ENCODE measurements at regions not wholly inside any gene's neighbourhood (a gene's known extent, or its start where the extent isn't known, plus 50 kb on each side); places are given as distances from the start of the nearest gene placed in this dataset.

DNA sequence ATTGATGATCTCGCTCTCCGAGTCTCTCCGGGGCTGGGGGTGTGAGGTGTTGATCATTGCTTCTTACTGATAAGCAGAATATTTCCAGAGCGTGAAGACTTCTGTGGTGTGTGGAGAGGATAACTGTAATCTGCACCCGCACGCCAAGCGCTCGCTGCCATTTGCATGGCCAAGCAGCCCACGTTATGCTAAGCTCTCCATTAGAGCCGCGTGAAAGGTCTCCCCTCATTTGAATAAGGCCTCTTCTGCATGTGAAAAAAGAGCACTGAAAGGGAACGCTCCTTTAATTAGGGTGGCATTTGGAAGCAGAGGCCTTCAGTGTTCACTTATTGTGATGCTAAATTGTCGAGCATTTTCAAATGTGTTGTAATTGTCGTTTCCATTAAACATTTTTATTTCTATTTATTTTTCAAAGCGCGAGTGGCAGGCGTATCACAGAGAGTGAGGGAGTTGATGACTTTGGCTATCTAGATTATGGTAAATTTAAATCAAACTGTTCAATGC lies 163.6 kb upstream of the IRX2 start (continued):
- no peak for TF ChIP-seq CBX2 (IDR thresholded peaks at IDR 0.05; ENCODE audit: borderline replicate concordance, low read depth)
- TF ChIP-seq HDAC2 (IDR thresholded peaks at IDR 0.05): no peak
- TF ChIP-seq, protein P1, sequence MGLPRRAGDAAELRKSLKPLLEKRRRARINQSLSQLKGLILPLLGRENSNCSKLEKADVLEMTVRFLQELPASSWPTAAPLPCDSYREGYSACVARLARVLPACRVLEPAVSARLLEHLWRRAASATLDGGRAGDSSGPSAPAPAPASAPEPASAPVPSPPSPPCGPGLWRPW (IDR thresholded peaks at IDR 0.05): no peak
- no peak for TF ChIP-seq CTCF (IDR thresholded peaks at IDR 0.05)
- no peak for TF ChIP-seq HOXB13 (CRISPR knock-in tag; IDR thresholded peaks at IDR 0.05; ENCODE audit: low read depth)

DNA sequence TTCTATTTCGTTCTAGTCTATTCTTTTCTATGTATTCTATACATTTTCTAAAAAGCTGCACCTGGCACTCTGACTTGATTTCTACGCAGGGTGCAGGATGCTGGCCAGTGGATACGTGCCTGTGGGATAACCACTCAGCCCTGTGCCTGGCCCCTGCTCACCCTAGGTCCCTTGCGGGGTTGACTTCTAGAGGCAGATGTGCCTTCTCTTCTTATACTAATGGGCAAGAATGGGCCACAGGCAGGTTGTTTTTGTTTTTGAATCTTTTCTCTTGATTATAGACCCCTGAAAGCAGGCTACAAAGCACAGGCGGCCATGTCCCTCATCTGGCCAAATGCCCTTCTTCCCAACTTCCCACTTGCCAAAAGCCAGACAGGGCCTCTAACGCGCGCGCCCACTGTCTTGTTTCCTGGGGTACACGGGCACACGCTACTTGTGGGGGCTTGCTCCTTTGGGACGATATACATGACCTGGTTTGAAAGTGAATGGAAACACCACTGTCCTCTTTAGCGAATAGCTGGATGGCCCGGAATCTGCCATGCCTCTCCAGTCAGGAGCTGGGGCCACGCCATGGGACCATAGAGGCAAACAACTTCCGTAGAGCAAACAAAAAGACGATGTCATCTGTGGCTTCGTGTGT lies 162.7 kb upstream of the IRX2 start:
- FAIRE-seq (no peak), DNase-seq (ENCODE audit: low read depth in 1 of 2, low spot score in 1 of 2) (no peak), ATAC-seq (no peak)
- 42% methylated on average over 18 of the region's 18 CpGs for WGBS (ENCODE audit: missing lambda C conversion rate)
- Histone ChIP-seq H3K27ac (no peak overlapping the region), H3K4me3 (no peak overlapping the region), H3K4me2 (no peak overlapping the region), H3K4me1 (no peaks in the 10 kb centered on the region), H3K9me3 (no peaks in the 10 kb centered on the region)
- ChIA-PET CTCF (no interaction called here), POLR2A (no interaction called here)
- TF ChIP-seq JUNB (IDR thresholded peaks at IDR 0.05): no peak
- TF ChIP-seq ZC3H11A (IDR thresholded peaks at IDR 0.05): no peak
- no peak for TF ChIP-seq FOXS1 (CRISPR knock-in tag; IDR thresholded peaks at IDR 0.05)
- TF ChIP-seq CBX8 (IDR thresholded peaks at IDR 0.05): no peak
- no peak for TF ChIP-seq NR3C1 (IDR thresholded peaks at IDR 0.05)
- TF ChIP-seq ZSCAN20 (CRISPR knock-in tag; IDR thresholded peaks at IDR 0.05): no peak
- no peak for TF ChIP-seq HMGXB4 (CRISPR knock-in tag; IDR thresholded peaks at IDR 0.05; ENCODE audit: borderline replicate concordance)
- TF ChIP-seq HOXB5 (CRISPR knock-in tag; IDR thresholded peaks at IDR 0.05): no peak

- ATAC-seq: no peak
- DNase-seq (ENCODE audit: low read depth in 1 of 2, low spot score in 1 of 2): no peak
- Histone ChIP-seq H3K9me3 (no peaks in the 10 kb centered on the region), H3K27ac (no peak overlapping the region), H3K4me1 (no peaks in the 10 kb centered on the region), H3K4me2 (no peak overlapping the region), H3K4me3 (no peak overlapping the region)
- no peak for TF ChIP-seq FOSB (CRISPR knock-in tag; IDR thresholded peaks at IDR 0.05)
- 15% methylated on average over 2 of the region's 7 CpGs for WGBS (ENCODE audit: missing lambda C conversion rate)
- ChIA-PET POLR2A (no interaction called here), CTCF (no interaction called here)
- FAIRE-seq: no peak
Measured at GRCh38 chr5:2913281-2913680, 161.8 kb upstream of the IRX2 start.

GRCh38 chr5:2912741-2913140 lies 161.3 kb upstream of the IRX2 start:
- POLR2A ChIA-PET: no interaction called here
- WGBS (ENCODE audit: missing lambda C conversion rate): under 1% methylated on average over 12 of the region's 13 CpGs
- no peak for TF ChIP-seq TFCP2L1 (CRISPR knock-in tag; IDR thresholded peaks at IDR 0.05)
- no peak for TF ChIP-seq RARB (CRISPR knock-in tag; IDR thresholded peaks at IDR 0.05)
- TF ChIP-seq, protein P2, sequence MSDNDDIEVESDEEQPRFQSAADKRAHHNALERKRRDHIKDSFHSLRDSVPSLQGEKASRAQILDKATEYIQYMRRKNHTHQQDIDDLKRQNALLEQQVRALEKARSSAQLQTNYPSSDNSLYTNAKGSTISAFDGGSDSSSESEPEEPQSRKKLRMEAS (IDR thresholded peaks at IDR 0.05): no peak
- no peak for TF ChIP-seq MAFK (IDR thresholded peaks at IDR 0.05; ENCODE audit: partially characterized antibody)

More at GRCh38 chr5:2912741-2913140, 161.3 kb upstream of the IRX2 start:
- FAIRE-seq (no peak), ATAC-seq (no peak), DNase-seq (ENCODE audit: low read depth in 1 of 2, low spot score in 1 of 2) (no peak)
- Histone ChIP-seq H3K4me1 (no peaks in the 10 kb centered on the region), H3K4me3 (no peak overlapping the region), H3K27ac (no peak overlapping the region), H3K9me3 (no peaks in the 10 kb centered on the region), H3K4me2 (no peak overlapping the region)
- CTCF ChIA-PET: no interaction called here

Data from A549 (cell line).